22Rv1 (cell line): ENCODE measurements at regions not wholly inside any gene's neighbourhood (a gene's known extent, or its start where the extent isn't known, plus 50 kb on each side); places are given as distances from the start of the nearest gene placed in this dataset.

Experiments used
- ZFX ChIP-seq: fragments of 450-650 bp; IDR thresholded peaks from 2 replicates; pipeline ENCODE4 v1.6.1; 2017; ENCODE audit warnings: antibody characterized with exemption, borderline replicate concordance
- TF ChIP-seq, protein P1 (sequence below): fragments of 450-650 bp; IDR thresholded peaks from 2 replicates; pipeline ENCODE4 v1.5.1; 2017; ENCODE audit warnings: mild to moderate bottlenecking

- TF ChIP-seq, protein P1, sequence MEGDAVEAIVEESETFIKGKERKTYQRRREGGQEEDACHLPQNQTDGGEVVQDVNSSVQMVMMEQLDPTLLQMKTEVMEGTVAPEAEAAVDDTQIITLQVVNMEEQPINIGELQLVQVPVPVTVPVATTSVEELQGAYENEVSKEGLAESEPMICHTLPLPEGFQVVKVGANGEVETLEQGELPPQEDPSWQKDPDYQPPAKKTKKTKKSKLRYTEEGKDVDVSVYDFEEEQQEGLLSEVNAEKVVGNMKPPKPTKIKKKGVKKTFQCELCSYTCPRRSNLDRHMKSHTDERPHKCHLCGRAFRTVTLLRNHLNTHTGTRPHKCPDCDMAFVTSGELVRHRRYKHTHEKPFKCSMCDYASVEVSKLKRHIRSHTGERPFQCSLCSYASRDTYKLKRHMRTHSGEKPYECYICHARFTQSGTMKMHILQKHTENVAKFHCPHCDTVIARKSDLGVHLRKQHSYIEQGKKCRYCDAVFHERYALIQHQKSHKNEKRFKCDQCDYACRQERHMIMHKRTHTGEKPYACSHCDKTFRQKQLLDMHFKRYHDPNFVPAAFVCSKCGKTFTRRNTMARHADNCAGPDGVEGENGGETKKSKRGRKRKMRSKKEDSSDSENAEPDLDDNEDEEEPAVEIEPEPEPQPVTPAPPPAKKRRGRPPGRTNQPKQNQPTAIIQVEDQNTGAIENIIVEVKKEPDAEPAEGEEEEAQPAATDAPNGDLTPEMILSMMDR, result no peak
- no peak for TF ChIP-seq ZFX
Measured at GRCh38 chr4:62470421-62470983, 1270.4 kb downstream of the ADGRL3 start.
